NCI-H187 treated with DMSO at 0.1 percent for 48 hours (cell line): ENCODE measurements at regions not wholly inside any gene's neighbourhood (a gene's known extent, or its start where the extent isn't known, plus 50 kb on each side); places are given as distances from the start of the nearest gene placed in this dataset.

Experiments used
- DNase-seq: peaks from one replicate; lab custom pipeline; 2025; lab: John Stamatoyannopoulos, UW

- no peak for DNase-seq
Measured at GRCh38 chr15:96020797-96021196, 309.7 kb upstream of the NR2F2 start.

- no peak for DNase-seq
Measured at GRCh38 chr15:96023081-96023480, 307.4 kb upstream of the NR2F2 start.

- DNase-seq: no peak
Measured at GRCh38 chr15:96027501-96027900, 303.0 kb upstream of the NR2F2 start.

GRCh38 chr15:96028620-96029019 lies 301.9 kb upstream of the NR2F2 start:
- DNase-seq: no peak

GRCh38 chr15:96029172-96029571 lies 301.3 kb upstream of the NR2F2 start:
- DNase-seq: no peak

GRCh38 chr15:96031426-96032110 lies 298.9 kb upstream of the NR2F2 start:
- DNase-seq: no peak

GRCh38 chr15:96035091-96035490 lies 295.4 kb upstream of the NR2F2 start:
- DNase-seq: no peak

- no peak for DNase-seq
Measured at GRCh38 chr15:96035635-96036034, 294.9 kb upstream of the NR2F2 start.

- no peak for DNase-seq
Measured at GRCh38 chr15:96037584-96037983, 292.9 kb upstream of the NR2F2 start.

GRCh38 chr15:96038131-96038530 lies 292.4 kb upstream of the NR2F2 start:
- no peak for DNase-seq

GRCh38 chr15:96038650-96039049 lies 291.9 kb upstream of the NR2F2 start:
- no peak for DNase-seq

GRCh38 chr15:96041982-96042733 lies 288.3 kb upstream of the NR2F2 start:
- DNase-seq: no peak

GRCh38 chr15:96042734-96043224 lies 287.7 kb upstream of the NR2F2 start:
- no peak for DNase-seq

- no peak for DNase-seq
Measured at GRCh38 chr15:96043591-96044171, 286.8 kb upstream of the NR2F2 start.

GRCh38 chr15:96046620-96047240 lies 283.8 kb upstream of the NR2F2 start:
- DNase-seq: no peak

GRCh38 chr15:96047255-96047931 lies 283.1 kb upstream of the NR2F2 start:
- DNase-seq: no peak

GRCh38 chr15:96049323-96049722 lies 281.2 kb upstream of the NR2F2 start:
- DNase-seq: no peak

GRCh38 chr15:96049766-96050165 lies 280.7 kb upstream of the NR2F2 start:
- no peak for DNase-seq

GRCh38 chr15:96051598-96051997 lies 278.9 kb upstream of the NR2F2 start:
- no peak for DNase-seq

- DNase-seq: no peak
Measured at GRCh38 chr15:96052154-96052553, 278.3 kb upstream of the NR2F2 start.

- DNase-seq: no peak
Measured at GRCh38 chr15:96052572-96053030, 277.9 kb upstream of the NR2F2 start.
